ENCODE measurements at regions not wholly inside any gene's neighbourhood (a gene's known extent, or its start where the extent isn't known, plus 50 kb on each side); places are given as distances from the start of the nearest gene placed in this dataset.

DNA sequence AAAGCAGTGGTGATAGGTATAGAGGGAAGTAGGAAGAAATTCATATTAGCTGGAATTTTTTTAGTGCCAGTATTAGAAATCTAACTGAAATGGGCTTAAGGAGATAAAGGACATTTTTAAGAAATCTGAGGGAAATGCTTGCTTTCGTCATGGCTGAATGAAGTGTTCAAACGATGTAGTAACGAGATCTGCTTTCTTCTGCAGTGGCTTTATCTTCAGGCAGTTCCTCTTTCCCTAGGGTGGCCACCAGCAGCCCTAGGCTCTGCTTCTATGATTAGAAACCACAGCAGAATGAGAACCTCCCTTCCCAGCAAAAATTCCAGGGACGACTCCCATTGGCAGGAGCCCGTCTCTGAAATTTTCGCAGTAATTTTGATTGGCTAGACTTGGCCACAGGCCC is 163.9 kb upstream of the FRMD6 start:
- CTCF ChIA-PET, result no interaction called here
- TF ChIP-seq EZH2 (IDR thresholded peaks at IDR 0.05; ENCODE audit: borderline replicate concordance, low read depth, low read length, poor library complexity, severe bottlenecking), result no peak
- TF ChIP-seq, protein P1, sequence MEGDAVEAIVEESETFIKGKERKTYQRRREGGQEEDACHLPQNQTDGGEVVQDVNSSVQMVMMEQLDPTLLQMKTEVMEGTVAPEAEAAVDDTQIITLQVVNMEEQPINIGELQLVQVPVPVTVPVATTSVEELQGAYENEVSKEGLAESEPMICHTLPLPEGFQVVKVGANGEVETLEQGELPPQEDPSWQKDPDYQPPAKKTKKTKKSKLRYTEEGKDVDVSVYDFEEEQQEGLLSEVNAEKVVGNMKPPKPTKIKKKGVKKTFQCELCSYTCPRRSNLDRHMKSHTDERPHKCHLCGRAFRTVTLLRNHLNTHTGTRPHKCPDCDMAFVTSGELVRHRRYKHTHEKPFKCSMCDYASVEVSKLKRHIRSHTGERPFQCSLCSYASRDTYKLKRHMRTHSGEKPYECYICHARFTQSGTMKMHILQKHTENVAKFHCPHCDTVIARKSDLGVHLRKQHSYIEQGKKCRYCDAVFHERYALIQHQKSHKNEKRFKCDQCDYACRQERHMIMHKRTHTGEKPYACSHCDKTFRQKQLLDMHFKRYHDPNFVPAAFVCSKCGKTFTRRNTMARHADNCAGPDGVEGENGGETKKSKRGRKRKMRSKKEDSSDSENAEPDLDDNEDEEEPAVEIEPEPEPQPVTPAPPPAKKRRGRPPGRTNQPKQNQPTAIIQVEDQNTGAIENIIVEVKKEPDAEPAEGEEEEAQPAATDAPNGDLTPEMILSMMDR (conservative IDR thresholded peaks at IDR 0.05; ENCODE audit: low read depth, low read length), result no peak
- DNase-seq (ENCODE audit: low spot score), result no peak
- H3K36me3 ChIP-seq (ENCODE audit: insufficient read depth, low read length, poor library complexity, severe bottlenecking), result no peaks in the 10 kb centered on the region
- no peaks in the 10 kb centered on the region for H3K27me3 ChIP-seq (replicated peaks; ENCODE audit: insufficient read depth, low read depth, low read length, poor library complexity)
- H3K27ac ChIP-seq (ENCODE audit: low read depth, low read length, poor library complexity, severe bottlenecking), result no peak overlapping the region
- no peak overlapping the region for H3K4me3 ChIP-seq (ENCODE audit: low read depth, low read length, poor library complexity, severe bottlenecking)
- H3K4me1 ChIP-seq (ENCODE audit: insufficient read depth, low read length, poor library complexity, severe bottlenecking), result no peaks in the 10 kb centered on the region
- H3K9me3 ChIP-seq (ENCODE audit: low read depth, low read length, poor library complexity, severe bottlenecking), result no peaks in the 10 kb centered on the region
- POLR2A ChIA-PET (ENCODE audit: low non-redundant PET), result no interaction called here
- no TSS peak for BruUV-seq (replicated peaks)
- intact Hi-C loops (cut with micrococcal nuclease; ENCODE audit: unreplicated experiment), result no loop called here

DNA sequence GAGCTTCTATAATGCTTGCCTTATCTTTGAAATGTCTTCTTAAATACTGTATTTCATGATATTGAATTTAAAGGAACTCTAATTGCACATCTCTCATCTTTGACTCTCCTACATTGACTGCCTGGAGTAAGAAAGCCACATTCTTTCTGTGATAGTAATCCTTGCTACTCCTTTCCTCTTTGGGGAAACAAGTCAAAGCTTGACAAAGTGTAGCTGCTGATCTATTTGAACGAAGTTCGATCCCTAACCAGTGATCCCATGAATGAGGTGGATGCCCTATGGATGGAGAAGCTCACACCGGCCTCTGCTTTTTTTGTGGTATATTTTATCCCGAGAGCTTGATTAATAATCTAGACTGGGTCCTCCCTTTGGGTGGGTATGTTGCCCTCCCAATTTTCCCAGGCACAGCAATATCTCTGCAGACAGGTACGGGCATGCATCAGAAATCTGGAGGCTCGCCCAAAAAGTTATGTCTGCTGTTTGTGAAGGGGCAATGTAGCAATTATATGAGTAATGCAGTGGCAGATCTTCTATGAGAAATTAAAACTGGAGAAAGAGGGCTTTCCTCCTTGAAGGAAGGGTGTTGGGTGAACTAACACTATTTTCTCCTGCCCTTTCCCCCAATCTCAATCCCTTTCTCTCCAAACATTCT is 163.0 kb upstream of the FRMD6 start:
- ChIA-PET POLR2A (ENCODE audit: low non-redundant PET) (no interaction called here), CTCF (no interaction called here)
- DNase-seq (ENCODE audit: low spot score), result no peak
- Histone ChIP-seq H3K4me1 (ENCODE audit: insufficient read depth, low read length, poor library complexity, severe bottlenecking) (no peaks in the 10 kb centered on the region), H3K27me3 (replicated peaks; ENCODE audit: insufficient read depth, low read depth, low read length, poor library complexity) (no peaks in the 10 kb centered on the region), H3K27ac (ENCODE audit: low read depth, low read length, poor library complexity, severe bottlenecking) (no peak overlapping the region), H3K36me3 (ENCODE audit: insufficient read depth, low read length, poor library complexity, severe bottlenecking) (no peaks in the 10 kb centered on the region), H3K4me3 (ENCODE audit: low read depth, low read length, poor library complexity, severe bottlenecking) (no peak overlapping the region), H3K9me3 (ENCODE audit: low read depth, low read length, poor library complexity, severe bottlenecking) (peaks cover under 1% of the 10 kb centered on the region)
- BruUV-seq (replicated peaks), result no TSS peak
- TF ChIP-seq EZH2 (IDR thresholded peaks at IDR 0.05; ENCODE audit: borderline replicate concordance, low read depth, low read length, poor library complexity, severe bottlenecking), result no peak
- TF ChIP-seq, protein P1 (conservative IDR thresholded peaks at IDR 0.05; ENCODE audit: low read depth, low read length), result no peak
- intact Hi-C loops (cut with micrococcal nuclease; ENCODE audit: unreplicated experiment), result no loop called here

DNA sequence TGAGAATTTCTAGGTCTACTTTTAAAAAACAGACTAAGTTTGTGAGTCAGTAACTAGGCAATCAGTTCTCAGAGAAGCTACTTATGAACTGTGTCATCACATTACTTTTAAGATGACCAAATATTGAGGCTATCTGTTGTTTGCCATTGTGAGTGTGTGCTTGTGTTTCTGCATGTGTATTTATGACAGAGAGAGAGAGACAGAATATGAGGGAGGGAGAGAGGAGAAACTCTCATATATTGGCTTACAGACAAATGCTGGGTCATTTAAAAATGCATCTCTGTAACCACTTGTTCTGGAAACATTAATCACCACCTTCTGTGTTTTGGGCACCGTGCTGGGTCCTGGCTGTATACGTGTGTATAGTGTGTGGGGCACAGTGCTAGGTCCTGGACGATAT is 161.5 kb upstream of the FRMD6 start:
- POLR2A ChIA-PET (ENCODE audit: low non-redundant PET), result no interaction called here
- Histone ChIP-seq H3K36me3 (ENCODE audit: insufficient read depth, low read length, poor library complexity, severe bottlenecking) (no peaks in the 10 kb centered on the region), H3K9me3 (ENCODE audit: low read depth, low read length, poor library complexity, severe bottlenecking) (peaks cover 5% of the 10 kb centered on the region), H3K4me3 (ENCODE audit: low read depth, low read length, poor library complexity, severe bottlenecking) (no peak overlapping the region), H3K27me3 (replicated peaks; ENCODE audit: insufficient read depth, low read depth, low read length, poor library complexity) (no peaks in the 10 kb centered on the region), H3K4me1 (ENCODE audit: insufficient read depth, low read length, poor library complexity, severe bottlenecking) (no peaks in the 10 kb centered on the region), H3K27ac (ENCODE audit: low read depth, low read length, poor library complexity, severe bottlenecking) (no peak overlapping the region)
- intact Hi-C loops (cut with micrococcal nuclease; ENCODE audit: unreplicated experiment), result no loop called here
- CTCF ChIA-PET, result no interaction called here
- DNase-seq (ENCODE audit: low spot score), result no peak
- TF ChIP-seq EZH2 (IDR thresholded peaks at IDR 0.05; ENCODE audit: borderline replicate concordance, low read depth, low read length, poor library complexity, severe bottlenecking), result no peak
- TF ChIP-seq, protein P1 (conservative IDR thresholded peaks at IDR 0.05; ENCODE audit: low read depth, low read length), result no peak
- BruUV-seq (replicated peaks), result no TSS peak

All from A673 (cell line).